ENCODE measurements at regions not wholly inside any gene's neighbourhood (a gene's known extent, or its start where the extent isn't known, plus 50 kb on each side); places are given as distances from the start of the nearest gene placed in this dataset.

DNA sequence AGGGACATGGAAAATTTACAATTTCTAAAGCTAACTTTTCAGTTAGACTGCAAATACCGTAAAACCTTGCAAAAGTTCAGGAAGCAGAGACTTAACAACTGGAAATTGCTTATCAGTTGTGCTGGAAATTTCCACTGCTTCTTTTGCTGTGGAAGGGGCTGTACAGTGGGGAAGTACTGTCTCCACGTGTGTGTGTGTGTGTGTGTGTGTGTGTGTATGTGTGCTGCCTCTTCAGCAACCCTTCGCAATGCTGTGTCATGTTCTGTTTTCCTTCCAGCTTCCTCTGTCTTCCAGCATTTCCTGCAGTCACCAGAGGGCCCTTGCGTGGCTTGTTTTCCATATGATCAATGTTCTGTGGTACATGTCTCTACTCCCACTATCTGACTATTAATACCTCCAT lies 87.5 kb upstream of the RANBP3L start:
- dilution Hi-C loops (cut with MboI; ENCODE audit: extremely low pct_ligation_motif_present, low sequenced_read_pairs) = no loop called here
- no peak overlapping the region for H3K9ac ChIP-seq (ENCODE audit: control insufficient read depth, extremely low read depth, insufficient read depth, low read length)
- H3K4me1 ChIP-seq (ENCODE audit: control insufficient read depth, extremely low read depth, insufficient read depth, low read length) = no peaks in the 10 kb centered on the region
- no peaks in the 10 kb centered on the region for H3K9me3 ChIP-seq (ENCODE audit: control insufficient read depth, low read depth, low read length)
- no peaks in the 10 kb centered on the region for H4K20me1 ChIP-seq (ENCODE audit: control insufficient read depth, extremely low read depth, insufficient read depth, low read length)
- H3K9me1 ChIP-seq (ENCODE audit: control insufficient read depth, extremely low read depth, insufficient read depth, low read length) = no peaks in the 10 kb centered on the region
- H3K4me2 ChIP-seq (ENCODE audit: control insufficient read depth, extremely low read depth, insufficient read depth, low read depth, low read length) = no peak overlapping the region
- FAIRE-seq (no peak), DNase-seq (ENCODE audit: low read depth, low spot score) (no peak)
- no peak overlapping the region for H3K27ac ChIP-seq (ENCODE audit: control insufficient read depth, insufficient read depth, low read length)
- no peak for TF ChIP-seq EZH2 (IDR thresholded peaks at IDR 0.05; ENCODE audit: low read length)
- TF ChIP-seq, protein P1, sequence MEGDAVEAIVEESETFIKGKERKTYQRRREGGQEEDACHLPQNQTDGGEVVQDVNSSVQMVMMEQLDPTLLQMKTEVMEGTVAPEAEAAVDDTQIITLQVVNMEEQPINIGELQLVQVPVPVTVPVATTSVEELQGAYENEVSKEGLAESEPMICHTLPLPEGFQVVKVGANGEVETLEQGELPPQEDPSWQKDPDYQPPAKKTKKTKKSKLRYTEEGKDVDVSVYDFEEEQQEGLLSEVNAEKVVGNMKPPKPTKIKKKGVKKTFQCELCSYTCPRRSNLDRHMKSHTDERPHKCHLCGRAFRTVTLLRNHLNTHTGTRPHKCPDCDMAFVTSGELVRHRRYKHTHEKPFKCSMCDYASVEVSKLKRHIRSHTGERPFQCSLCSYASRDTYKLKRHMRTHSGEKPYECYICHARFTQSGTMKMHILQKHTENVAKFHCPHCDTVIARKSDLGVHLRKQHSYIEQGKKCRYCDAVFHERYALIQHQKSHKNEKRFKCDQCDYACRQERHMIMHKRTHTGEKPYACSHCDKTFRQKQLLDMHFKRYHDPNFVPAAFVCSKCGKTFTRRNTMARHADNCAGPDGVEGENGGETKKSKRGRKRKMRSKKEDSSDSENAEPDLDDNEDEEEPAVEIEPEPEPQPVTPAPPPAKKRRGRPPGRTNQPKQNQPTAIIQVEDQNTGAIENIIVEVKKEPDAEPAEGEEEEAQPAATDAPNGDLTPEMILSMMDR (optimal IDR thresholded peaks at IDR 0.05 in 1 of 3, IDR thresholded peaks at IDR 0.05 in 1 of 3, conservative IDR thresholded peaks at IDR 0.05 in 1 of 3; ENCODE audit: extremely low read depth in 1 of 3, insufficient read depth in 2 of 3, low read length in 3 of 3) = no peak
- no peaks in the 10 kb centered on the region for H3K79me2 ChIP-seq (ENCODE audit: control insufficient read depth, insufficient read depth, low read length)
- no peak overlapping the region for H2AFZ ChIP-seq (ENCODE audit: control insufficient read depth, low read length)
- no peaks in the 10 kb centered on the region for H3K36me3 ChIP-seq (ENCODE audit: control insufficient read depth in 2 of 2, extremely low read depth in 1 of 2, insufficient read depth in 2 of 2, low read length in 2 of 2)
- no peaks in the 10 kb centered on the region for H3K27me3 ChIP-seq (ENCODE audit: control insufficient read depth, extremely low read depth, insufficient read depth, low read length)
- H3K4me3 ChIP-seq (ENCODE audit: control insufficient read depth in 2 of 3, extremely low read depth in 1 of 3, insufficient read depth in 2 of 3, low read depth in 1 of 3, low read length in 3 of 3) = no peak overlapping the region

DNA sequence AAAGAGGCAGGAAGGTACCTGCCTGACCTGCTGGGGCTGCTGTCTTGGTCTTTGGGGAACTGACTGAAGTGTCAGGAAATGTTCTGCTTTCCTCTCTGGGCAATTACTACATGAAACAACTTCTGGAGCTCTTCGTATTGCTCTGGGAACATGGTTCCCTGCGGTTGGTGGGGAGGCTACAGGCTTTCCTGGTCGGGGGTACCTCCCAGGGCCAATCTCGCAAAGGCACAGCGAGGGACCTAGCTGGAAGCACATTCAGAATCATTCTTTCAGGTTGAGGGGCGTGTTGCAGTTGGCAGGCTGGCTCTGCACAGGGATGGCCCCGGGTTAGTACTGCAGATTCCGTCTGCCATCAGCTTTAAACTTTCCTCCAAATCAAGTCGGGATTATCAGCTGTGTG lies 88.9 kb upstream of the RANBP3L start:
- FAIRE-seq = no peak

More for the DNA sequence above, 88.9 kb upstream of the RANBP3L start:
- no peaks in the 10 kb centered on the region for H3K27me3 ChIP-seq (ENCODE audit: control insufficient read depth, extremely low read depth, insufficient read depth, low read length)
- H3K36me3 ChIP-seq (ENCODE audit: control insufficient read depth in 2 of 2, extremely low read depth in 1 of 2, insufficient read depth in 2 of 2, low read length in 2 of 2) = no peaks in the 10 kb centered on the region
- no peaks in the 10 kb centered on the region for H3K9me3 ChIP-seq (ENCODE audit: control insufficient read depth, low read depth, low read length)
- no peak overlapping the region for H3K9ac ChIP-seq (ENCODE audit: control insufficient read depth, extremely low read depth, insufficient read depth, low read length)
- no peak overlapping the region for H3K4me3 ChIP-seq (ENCODE audit: control insufficient read depth in 2 of 3, extremely low read depth in 1 of 3, insufficient read depth in 2 of 3, low read depth in 1 of 3, low read length in 3 of 3)
- no peak overlapping the region for H2AFZ ChIP-seq (ENCODE audit: control insufficient read depth, low read length)
- H3K4me2 ChIP-seq (ENCODE audit: control insufficient read depth, extremely low read depth, insufficient read depth, low read depth, low read length) = no peak overlapping the region
- H4K20me1 ChIP-seq (ENCODE audit: control insufficient read depth, extremely low read depth, insufficient read depth, low read length) = no peaks in the 10 kb centered on the region
- dilution Hi-C loops (cut with MboI; ENCODE audit: extremely low pct_ligation_motif_present, low sequenced_read_pairs) = no loop called here
- H3K79me2 ChIP-seq (ENCODE audit: control insufficient read depth, insufficient read depth, low read length) = no peaks in the 10 kb centered on the region
- no peaks in the 10 kb centered on the region for H3K9me1 ChIP-seq (ENCODE audit: control insufficient read depth, extremely low read depth, insufficient read depth, low read length)
- no peak for DNase-seq (ENCODE audit: low read depth, low spot score)
- H3K27ac ChIP-seq (ENCODE audit: control insufficient read depth, insufficient read depth, low read length) = no peak overlapping the region
- no peaks in the 10 kb centered on the region for H3K4me1 ChIP-seq (ENCODE audit: control insufficient read depth, extremely low read depth, insufficient read depth, low read length)
- no peak for TF ChIP-seq EZH2 (IDR thresholded peaks at IDR 0.05; ENCODE audit: low read length)
- TF ChIP-seq, protein P1 (optimal IDR thresholded peaks at IDR 0.05 in 1 of 3, IDR thresholded peaks at IDR 0.05 in 1 of 3, conservative IDR thresholded peaks at IDR 0.05 in 1 of 3; ENCODE audit: extremely low read depth in 1 of 3, insufficient read depth in 2 of 3, low read length in 3 of 3) = no peak

Measured in keratinocyte (primary cell).